ENCODE measurements at regions not wholly inside any gene's neighbourhood (a gene's known extent, or its start where the extent isn't known, plus 50 kb on each side); places are given as distances from the start of the nearest gene placed in this dataset.

DNA sequence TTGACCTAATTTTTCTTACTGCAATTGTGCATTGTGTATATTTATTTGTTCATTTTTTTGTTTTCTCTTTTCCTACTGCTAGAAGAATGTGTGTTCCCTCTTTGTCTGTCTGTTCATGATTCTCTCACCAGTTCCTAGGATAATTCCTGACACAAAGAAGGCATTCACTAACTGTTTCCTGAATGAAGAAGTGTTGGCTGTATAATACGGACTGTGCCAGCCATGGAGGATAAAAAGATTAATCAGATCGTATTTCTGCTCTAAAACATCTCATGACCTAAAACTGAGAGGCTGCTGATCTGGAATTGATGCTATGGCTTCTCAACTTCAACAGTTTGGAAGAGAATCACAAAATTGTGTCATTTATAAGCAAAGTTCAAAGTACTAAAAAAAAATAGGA, 563.1 kb upstream of the FRG1 start:
- DNase-seq (ENCODE audit: low spot score) = no peak

DNA sequence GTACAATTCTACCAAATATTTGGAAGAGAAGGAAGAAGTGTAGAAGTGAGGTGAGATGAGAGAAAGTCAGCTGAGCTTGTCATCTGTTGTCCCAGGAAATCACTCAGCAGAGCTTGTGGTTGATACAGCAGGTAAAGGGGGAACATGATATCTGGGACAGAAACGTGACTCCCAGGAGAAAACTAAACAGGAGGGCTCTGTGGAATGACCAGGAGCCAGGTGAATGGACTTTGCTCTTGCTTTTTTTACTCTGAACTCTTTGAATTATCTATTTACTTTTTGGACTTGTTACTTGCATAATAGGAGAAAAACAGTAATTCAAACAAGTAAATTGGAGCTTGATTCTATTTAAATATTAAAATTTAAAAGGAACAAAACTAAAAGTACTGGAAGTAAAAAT, 555.6 kb upstream of the FRG1 start:
- DNase-seq (ENCODE audit: low spot score) = no peak

DNA sequence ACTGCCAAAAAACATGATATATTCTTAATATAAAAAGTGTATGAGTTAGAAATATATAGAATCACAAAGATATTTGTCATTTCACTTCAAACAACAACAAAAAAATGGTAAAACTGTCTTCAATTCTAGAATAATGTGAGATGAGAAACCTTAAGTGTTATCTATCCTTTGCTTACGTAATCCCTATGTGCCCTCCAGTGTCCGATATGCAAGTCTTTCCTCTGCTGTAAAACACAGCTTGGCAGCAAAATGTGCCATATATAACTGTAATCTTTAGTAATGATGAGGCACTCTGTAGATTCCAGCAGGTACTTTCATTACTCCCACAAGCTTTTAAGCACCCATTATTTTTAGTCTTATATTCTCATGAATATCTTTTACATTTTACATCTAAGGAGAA, 555.1 kb upstream of the FRG1 start:
- no peak for DNase-seq (ENCODE audit: low spot score)

DNA sequence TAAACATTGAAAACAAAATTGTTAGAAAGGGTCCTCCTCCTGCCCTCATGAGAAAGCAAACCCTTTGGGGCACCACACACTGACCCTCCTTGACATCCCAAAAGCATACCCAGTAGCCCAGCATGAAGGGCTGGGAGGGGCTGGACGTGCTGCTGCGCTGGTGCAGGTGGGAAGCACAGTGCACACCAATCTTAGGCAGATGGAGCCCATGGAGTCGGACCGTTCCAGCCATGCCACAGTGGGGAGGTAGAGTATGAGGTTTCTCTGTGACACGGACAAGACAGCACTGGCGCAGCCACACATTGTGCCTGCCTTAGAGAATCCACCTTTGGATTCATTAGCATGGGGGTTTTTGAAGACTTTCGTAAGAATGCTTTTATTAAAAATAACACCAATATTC, 544.2 kb upstream of the FRG1 start:
- no peak for DNase-seq (ENCODE audit: low spot score)

DNA sequence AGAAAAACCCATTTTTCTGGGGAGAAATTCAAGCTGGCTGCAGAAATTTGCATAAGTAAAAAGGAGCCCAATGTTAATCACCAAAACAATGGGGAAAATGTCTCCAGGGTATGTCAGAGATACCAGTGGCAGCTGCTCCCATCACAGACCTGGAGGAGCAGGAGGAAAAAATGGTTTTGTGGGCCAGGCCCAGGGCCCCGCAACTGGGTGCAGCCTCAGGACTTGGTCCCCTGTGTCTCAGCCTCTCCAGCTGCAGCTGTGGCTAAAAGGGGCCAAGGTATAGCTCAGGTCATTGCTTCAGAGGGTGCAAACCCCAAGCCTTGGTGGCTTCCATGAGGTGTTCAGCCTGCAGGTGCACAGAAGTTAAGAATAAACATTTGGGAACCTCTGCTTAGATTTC, 536.4 kb upstream of the FRG1 start:
- DNase-seq (ENCODE audit: low spot score) = no peak

DNA sequence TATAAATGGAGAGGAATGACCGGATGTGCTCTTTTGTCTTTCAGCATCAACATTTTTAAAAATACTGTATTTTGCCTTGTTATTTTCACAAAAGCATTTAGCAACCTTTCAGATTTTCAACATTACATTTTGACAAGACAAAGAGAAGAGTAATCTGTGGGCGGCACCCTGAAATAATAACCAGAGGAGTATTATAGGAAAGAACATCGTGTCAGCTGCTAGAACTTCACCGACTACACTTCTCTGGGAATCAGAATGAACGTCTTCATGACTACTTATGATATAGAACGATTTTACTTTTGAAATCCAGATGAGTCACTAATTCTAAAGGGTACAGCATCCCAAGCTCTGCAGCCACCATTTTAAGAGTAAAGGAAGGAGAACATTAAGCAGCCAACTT, 531.5 kb upstream of the FRG1 start:
- DNase-seq (ENCODE audit: low spot score) = no peak

DNA sequence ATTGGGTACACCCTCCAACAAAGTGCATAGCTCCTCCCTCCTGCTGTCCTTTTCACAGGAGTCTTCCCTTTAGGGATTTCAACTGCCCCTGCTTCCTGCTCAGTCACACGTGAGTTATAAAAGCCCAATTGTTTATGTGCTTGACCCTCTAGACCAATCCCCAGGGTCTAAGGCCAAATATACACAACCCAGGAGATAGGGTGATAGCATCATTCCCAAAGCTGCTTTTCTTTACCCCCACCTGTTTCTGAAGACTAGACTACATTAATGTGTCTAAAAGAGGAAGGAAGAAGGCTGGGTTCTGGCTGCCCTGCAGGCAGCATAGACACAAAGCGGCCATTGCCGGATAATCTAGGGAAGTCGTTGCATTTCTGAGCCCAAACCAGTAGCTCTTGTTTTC, 526.7 kb upstream of the FRG1 start:
- no peak for DNase-seq (ENCODE audit: low spot score)

DNA sequence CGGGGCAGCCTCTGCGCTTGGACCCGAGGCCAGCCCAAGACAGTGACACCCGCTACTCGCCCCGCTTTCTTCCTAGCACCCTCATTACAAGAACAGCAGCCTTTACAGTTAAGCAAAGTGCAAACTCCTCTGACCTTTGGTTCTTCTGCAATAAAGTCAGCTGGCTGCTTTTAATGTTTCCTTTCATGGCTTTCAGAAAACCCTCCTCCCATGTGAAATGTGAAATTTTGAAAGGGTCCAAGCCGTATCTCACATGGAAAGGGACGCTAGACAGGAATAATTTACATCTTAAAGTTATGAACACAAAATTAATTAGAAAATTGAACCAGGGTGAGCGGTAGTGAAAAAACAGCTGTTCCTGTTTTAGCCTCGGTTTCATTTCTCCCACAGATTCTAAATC, 520.1 kb upstream of the FRG1 start:
- DNase-seq (ENCODE audit: low spot score) = no peak

DNA sequence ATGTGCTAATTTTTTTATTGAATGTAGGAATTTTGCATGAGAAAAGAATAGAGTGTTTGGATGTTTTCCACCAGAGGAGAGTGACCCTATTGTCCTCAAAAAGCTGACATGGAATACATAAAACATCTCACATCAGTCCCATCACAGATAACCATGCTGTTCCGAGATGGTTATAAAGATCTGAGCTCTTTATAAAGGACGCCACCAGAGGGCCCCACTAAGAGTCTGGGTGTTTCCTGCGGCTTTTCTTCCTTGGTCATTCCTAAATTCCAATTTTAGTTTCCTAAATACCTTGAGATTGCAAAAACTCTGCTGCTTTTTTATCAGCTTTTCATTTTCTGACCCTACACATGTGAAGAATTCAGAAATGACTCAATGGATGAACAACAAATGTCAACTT, 504.5 kb upstream of the FRG1 start:
- DNase-seq (ENCODE audit: low spot score) = no peak

DNA sequence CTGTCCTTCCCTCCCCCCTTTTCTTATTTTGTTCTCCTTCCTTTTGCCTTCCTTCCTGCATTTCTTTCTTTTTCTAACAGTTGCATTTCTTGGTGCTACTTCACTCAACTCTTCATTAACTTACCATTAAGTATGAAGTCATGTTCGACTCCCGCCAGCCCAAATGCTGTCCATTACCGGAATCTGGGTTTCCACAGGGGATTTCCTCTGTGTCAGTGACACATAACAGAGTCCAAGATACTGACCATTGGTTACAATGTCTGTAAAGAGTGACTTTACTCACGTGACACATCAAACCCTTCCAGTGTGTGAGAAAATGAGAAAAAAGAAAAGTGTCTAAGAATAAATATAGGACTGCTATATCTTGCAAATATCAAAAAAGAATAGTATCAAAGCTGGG, 500.0 kb upstream of the FRG1 start:
- DNase-seq (ENCODE audit: low spot score) = no peak

DNA sequence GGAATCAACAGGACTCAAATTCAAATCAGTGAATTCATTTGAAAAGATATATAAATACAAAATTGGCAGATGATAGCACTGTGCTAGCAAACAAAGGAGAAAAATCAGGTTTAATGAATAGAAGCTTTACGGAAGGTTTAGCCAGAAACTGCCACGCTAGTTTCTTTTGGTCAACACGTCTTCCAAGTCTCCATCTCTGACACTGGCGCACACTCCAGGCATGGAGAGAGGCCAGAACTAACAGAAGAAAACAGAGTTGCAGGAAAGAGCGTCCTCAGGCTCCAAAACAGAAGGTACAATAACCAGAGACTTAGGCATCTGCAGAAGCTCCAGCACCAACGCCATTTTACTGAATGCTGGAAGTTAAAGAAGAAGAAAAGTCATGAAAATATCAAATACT, 497.3 kb upstream of the FRG1 start:
- no peak for DNase-seq (ENCODE audit: low spot score)

DNA sequence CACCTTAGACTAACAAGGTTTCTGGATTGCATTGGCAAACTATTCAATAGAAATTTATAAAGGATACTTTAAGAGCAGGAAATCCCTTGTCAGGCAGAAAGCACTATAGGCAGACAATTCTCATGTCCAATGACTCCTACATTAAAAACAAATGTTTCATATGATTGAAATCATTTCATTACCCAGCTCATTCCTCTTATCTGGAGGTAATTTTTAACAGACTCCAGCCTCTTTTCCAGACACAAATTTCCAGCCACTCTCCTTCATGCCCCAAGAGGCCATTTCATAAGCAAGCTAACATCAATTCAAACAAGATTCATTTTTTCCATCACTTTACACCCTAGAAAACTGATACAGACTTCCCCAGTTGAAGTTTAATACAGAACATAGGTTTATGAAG, 495.1 kb upstream of the FRG1 start:
- DNase-seq (ENCODE audit: low spot score) = no peak

DNA sequence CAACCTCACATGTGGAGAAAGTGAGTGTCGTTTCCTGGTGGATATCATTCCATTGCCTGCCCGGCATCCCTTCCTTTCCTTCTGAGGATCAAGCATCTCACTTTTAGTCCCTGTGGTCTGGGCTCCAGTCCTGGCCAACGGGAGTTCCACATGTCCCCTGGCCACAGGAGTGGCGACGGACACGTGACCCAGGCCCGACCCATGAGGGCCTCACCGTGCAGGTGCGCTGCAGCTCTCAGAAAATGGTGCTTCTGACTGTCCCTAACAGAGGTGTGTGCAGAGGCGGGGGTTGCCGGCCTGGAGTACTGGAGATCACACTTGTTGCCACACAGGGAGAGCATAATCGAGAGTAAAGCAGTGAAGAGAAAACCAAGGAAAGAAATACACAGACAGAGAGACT, 476.9 kb upstream of the FRG1 start:
- no peak for DNase-seq (ENCODE audit: low spot score)

DNA sequence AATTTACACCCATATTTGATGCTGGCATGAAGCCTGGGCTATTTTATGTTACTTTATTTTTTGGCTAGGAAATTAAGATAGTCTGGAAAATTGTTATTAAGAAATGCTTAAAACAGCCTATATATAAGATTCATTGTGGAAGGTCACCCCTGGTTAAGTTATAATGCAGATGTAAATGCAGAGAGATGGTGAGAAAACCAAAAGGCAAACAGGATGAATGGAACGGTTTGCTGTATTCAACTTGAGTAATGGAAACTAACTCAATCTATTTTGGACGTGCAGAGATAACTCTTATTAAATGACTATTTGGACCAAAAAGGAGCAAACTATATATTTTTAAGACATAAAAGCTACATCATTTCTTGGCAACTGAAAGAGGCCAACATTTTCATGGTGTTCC, 446.3 kb upstream of the FRG1 start:
- DNase-seq (ENCODE audit: low spot score) = no peak

DNA sequence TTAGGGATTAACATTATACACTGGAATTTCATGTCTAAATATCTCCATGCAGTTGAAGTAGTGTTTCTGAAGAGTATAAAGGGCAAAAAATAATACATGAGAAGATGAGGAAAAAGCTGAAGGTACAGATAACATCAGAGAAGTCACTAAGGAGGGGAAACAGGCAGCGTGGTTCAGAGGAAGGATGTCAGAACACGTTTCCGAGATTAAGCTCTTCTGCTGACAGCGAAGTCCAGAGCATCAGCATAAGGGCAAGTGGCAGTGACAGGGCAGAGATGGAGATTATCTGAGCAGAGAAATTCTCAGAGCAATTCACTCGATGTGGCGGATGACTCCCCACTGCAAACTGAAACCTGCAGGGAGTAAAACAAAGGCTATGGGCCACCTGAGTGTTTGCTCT, 443.2 kb upstream of the FRG1 start:
- DNase-seq (ENCODE audit: low spot score) = no peak

DNA sequence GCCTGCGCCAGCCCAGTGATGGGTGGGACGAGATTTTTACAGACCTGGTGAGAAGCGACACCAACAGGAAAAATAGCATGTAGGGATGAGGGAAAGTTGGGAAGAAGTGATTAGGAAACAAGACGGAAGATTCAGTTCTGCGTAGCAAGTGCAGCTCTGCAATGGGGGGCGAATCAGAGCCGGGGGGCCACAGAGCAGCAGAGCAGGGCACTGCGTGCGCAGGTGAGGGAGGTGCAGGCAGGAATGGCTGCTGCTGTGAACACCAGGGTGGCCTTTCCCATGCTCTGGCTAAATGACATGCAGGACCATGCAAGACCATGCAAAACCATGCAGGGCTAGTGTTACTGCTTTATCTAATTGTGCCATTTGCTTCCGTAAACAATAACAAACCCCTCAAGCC, 442.7 kb upstream of the FRG1 start:
- DNase-seq (ENCODE audit: low spot score) = no peak

DNA sequence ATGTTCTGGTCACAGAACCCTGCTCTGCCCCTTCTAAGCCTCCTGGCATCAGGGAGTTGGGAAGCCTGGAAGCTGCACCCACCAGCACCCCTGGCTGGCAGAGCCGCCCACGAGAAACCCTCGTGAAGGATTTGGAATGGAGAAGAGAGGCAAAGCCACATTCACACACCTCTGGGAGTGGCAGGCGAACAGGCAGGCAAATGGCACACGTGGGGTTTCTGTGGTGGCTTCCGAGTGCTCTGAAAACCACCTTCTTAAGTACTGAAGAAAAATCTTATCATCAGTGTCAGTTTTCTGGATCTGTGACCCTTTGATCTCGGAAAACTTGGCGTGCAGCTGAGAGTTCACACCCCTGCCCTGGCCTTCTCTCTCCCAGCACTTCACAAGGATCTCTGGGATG, 442.2 kb upstream of the FRG1 start:
- no peak for DNase-seq (ENCODE audit: low spot score)

DNA sequence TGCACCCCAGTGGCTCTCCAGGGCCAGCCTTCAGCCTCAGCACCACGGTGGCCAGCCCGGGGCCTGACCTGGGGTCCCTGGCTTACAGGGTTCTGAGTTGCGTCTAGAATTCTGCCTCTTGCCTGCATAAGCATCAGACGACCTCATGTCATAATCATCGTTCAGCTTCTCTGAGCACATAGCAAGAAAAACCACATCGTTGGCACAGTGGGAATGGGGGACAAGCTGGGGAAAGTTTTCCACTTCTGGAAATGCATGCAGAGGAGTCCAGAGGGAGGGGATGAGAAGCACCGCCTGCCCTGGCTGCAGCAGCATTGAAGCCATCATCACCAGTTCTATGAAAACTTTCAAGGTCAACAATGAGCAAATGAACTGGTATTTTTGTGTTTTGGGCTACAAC, 441.0 kb upstream of the FRG1 start:
- DNase-seq (ENCODE audit: low spot score) = no peak

DNA sequence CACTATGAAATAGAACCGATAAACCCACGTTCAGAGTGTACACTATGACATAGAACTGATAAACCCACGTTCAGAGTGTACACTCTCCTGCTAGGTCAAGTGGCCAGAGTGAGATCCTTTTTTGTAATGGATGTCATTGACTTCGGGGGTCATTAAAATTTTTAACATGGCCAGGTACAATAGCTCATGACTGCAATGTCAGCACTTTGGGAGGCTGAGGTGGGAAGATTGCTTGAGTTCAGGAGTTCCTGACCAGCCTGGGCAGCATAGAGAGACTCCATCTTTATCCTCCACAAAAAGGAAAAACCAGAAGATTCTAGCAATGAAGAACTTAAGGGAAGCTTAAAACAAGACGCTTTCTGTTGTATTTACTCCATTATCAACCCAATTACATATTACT, 439.7 kb upstream of the FRG1 start:
- DNase-seq (ENCODE audit: low spot score) = no peak

DNA sequence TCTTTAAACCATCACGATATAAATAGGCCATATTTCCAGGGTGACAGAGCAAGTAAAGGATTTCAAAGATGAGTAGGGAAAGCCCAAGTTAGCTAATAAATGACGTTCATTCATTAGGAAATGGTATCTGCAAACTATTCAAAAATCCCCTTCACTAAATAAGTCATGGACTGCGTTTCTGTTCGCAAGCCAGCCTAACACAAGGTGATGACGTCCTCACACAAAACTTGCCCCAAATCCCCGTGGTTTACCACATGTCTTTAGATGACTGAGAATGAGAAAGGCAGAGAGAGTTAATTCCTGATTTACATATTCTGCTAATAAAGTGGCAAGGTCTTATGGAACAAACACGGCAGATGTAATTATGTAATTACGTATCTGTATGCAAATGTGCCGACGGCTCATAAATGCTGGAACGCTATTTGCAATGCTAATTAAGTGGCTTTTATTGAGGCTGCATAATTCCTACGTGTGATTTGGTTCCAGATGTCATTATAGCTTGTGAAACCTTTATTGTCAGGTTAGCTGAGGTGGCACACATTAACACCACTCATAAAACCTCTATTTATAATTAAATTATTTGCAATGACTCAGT, 437.7 kb upstream of the FRG1 start:
- no peak for DNase-seq (ENCODE audit: low spot score)

DNA sequence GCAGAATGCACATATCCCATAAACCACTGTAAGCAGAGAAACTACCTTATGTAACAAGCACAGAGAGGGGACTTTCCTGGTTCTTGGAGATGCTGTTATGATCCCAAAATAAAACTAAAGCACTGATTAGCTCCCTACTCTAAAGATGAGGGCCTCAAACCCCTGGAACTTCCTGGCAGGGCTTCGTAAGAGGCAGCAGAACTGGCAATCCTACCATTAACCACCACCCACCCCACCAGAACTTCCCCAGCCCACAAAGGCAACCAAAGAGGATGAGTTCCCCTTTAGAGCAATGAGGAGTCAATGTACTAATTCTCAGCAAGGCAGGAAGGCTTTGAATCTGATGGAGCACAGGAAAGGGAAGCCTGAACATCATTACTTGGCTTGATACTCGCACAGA, 436.5 kb upstream of the FRG1 start:
- no peak for DNase-seq (ENCODE audit: low spot score)

DNA sequence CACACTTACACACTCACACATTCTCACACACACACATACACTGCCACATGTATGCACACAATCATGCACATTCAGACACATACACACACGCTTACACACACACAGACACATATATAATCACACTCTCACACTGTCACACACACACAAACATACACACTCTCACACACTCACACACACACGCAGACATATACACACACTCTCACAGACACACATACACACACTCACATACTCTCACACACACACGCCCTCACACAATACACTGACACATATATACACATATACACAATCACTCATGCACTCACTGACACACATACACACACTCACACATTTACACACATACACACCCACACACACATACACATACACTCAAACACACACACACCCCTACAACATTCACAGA, 435.3 kb upstream of the FRG1 start:
- no peak for DNase-seq (ENCODE audit: low spot score)

DNA sequence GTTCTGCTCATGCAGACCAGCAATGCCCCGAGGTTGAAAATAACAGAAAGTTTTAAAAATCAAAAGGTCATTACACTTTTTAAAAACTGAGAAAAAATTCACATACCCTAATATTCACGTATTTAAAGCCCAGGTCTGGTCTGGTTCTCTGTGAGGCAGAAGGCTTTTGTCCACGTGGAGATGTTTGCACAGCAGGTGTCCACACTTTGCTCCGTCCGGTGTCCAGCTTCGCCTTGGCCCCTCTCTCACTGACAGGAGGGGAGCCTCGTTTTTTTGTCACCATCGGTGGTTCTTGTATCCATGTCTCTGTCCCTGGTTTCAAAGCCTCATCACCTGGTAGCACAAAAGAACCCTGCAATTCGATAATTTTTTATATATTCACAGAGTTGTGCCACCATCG, 434.6 kb upstream of the FRG1 start:
- DNase-seq (ENCODE audit: low spot score) = no peak

DNA sequence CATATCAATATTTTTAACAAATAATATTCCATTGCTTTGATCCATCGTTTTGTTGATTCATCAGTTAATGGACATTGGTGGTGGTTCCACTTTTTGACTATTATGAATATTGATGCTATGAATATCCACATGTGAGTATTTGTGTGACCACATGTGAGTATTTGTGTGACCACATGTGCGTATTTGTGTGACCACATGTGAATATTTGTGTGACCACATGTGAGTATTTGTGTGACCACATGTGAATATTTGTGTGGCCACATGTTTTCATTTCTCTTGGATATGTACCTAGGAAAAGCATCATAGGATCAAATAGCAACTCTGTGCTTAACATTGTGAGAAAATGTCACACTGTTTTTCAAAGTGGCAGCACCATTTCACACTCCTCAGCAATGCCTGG, 433.6 kb upstream of the FRG1 start:
- no peak for DNase-seq (ENCODE audit: low spot score)

DNA sequence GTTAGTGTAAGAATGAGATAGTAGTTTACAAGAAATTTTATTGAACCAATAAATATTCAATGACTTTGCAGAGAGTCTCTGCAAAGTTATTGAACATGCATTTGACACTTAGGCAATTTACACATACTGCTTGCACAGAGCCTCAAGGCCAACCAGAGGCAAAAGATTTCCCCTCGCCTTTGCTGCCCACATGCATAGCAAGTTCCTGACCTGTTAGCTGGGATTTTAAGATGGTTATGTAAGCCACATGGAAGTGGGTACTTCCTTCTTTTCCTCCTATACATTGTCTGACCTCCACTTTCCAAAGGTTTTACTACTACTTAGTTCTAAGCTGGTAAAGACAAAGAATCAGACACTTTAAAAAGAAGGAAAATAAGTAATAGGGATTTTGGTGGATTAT, 430.1 kb upstream of the FRG1 start:
- no peak for DNase-seq (ENCODE audit: low spot score)
